Amygdala (tissue), 56 donors: ENCODE measurements at regions not wholly inside any gene's neighbourhood (a gene's known extent, or its start where the extent isn't known, plus 50 kb on each side); places are given as distances from the start of the nearest gene placed in this dataset.

Experiments
- DNase-seq, 56 donors: peaks; one replicate each; lab custom pipeline; 2025; lab: John Stamatoyannopoulos, UW

GRCh38 chr6:166683477-166683876 is 56.4 kb upstream of the RPS6KA2 start:
- DNase-seq, result no peak

- no peak for DNase-seq
These were observed 52.5 kb upstream of the RPS6KA2 start for GRCh38 chr6:166679566-166679965.

GRCh38 chr6:166678426-166678825 is 51.4 kb upstream of the RPS6KA2 start:
- DNase-seq, result no peak

GRCh38 chr6:166677941-166678340 is 50.9 kb upstream of the RPS6KA2 start:
- DNase-seq, result no peak
